Neural crest cell (in vitro differentiated cells): ENCODE measurements at regions not wholly inside any gene's neighbourhood (a gene's known extent, or its start where the extent isn't known, plus 50 kb on each side); places are given as distances from the start of the nearest gene placed in this dataset.

Source experiments
- DNase-seq: peaks from one replicate; pipeline ENCODE4 v3.0.0; 2021; ENCODE audit warnings: low read depth, mixed read lengths, low spot score
- H3K27ac Mint-ChIP-seq: one replicate; pipeline ENCODE4 v1.8.0; 2021; ENCODE audit warnings: mild to moderate bottlenecking, mixed read lengths; ENCODE audit not compliant: unreplicated experiment
- H3K27me3 Mint-ChIP-seq: 2 replicates; pipeline ENCODE4 v1.8.0; 2021; ENCODE audit warnings: low read depth, mild to moderate bottlenecking, mixed read lengths
- H3K36me3 Mint-ChIP-seq: 2 replicates; pipeline ENCODE4 v1.8.0; 2021; ENCODE audit warnings: low read depth, mild to moderate bottlenecking, mixed read lengths
- H3K4me1 Mint-ChIP-seq: 2 replicates; pipeline ENCODE4 v1.8.0; 2021; ENCODE audit warnings: mixed read lengths
- H3K4me3 Mint-ChIP-seq: one replicate; pipeline ENCODE4 v1.8.0; 2021; ENCODE audit warnings: mild to moderate bottlenecking, mixed read lengths
- H3K9me3 Mint-ChIP-seq: 2 replicates; pipeline ENCODE4 v1.8.0; 2021; ENCODE audit warnings: mixed read lengths
- CTCF ChIP-seq: fragments of 200-600 bp; sonication (generic); conservative IDR thresholded peaks from 2 replicates; pipeline ENCODE4 v1.5.0; 2021; ENCODE audit warnings: antibody characterized with exemption, mild to moderate bottlenecking

GRCh38 chr6:119479860-119480655 is 130.5 kb upstream of the MAN1A1 start:
- H3K4me1 Mint-ChIP-seq, result peaks cover 5% of the 10 kb centered on the region

GRCh38 chr6:119476554-119476953 is 127.0 kb upstream of the MAN1A1 start:
- H3K27me3 Mint-ChIP-seq, result no peaks in the 10 kb centered on the region
- H3K27ac Mint-ChIP-seq, result no peak overlapping the region
- peaks cover 3% of the 10 kb centered on the region for H3K9me3 Mint-ChIP-seq
- DNase-seq, result no peak
- H3K36me3 Mint-ChIP-seq, result no peaks in the 10 kb centered on the region
- TF ChIP-seq CTCF, result no peak
- no peak overlapping the region for H3K4me3 Mint-ChIP-seq
- peaks cover 5% of the 10 kb centered on the region for H3K4me1 Mint-ChIP-seq

More at GRCh38 chr6:119479860-119480655, 130.5 kb upstream of the MAN1A1 start:
- Mint-ChIP-seq H3K27ac (no peak overlapping the region), H3K4me3 (no peak overlapping the region), H3K36me3 (no peaks in the 10 kb centered on the region), H3K9me3 (no peaks in the 10 kb centered on the region), H3K27me3 (no peaks in the 10 kb centered on the region)
- no peak for TF ChIP-seq CTCF
- DNase-seq, result no peak

- Mint-ChIP-seq H3K4me3 (no peak overlapping the region), H3K27ac (no peak overlapping the region), H3K27me3 (no peaks in the 10 kb centered on the region), H3K36me3 (no peaks in the 10 kb centered on the region), H3K4me1 (peaks cover 5% of the 10 kb centered on the region), H3K9me3 (peaks cover 3% of the 10 kb centered on the region)
- no peak for TF ChIP-seq CTCF
- no peak for DNase-seq
These were observed 126.5 kb upstream of the MAN1A1 start for GRCh38 chr6:119476024-119476423.

GRCh38 chr6:119470893-119471542 is 121.5 kb upstream of the MAN1A1 start:
- H3K27ac Mint-ChIP-seq, result no peak overlapping the region
- no peaks in the 10 kb centered on the region for H3K36me3 Mint-ChIP-seq
- no peak for TF ChIP-seq CTCF
- peaks cover 3% of the 10 kb centered on the region for H3K9me3 Mint-ChIP-seq
- no peaks in the 10 kb centered on the region for H3K4me1 Mint-ChIP-seq
- no peak overlapping the region for H3K4me3 Mint-ChIP-seq
- no peaks in the 10 kb centered on the region for H3K27me3 Mint-ChIP-seq
- DNase-seq, result no peak

GRCh38 chr6:119467488-119468081 is 118.0 kb upstream of the MAN1A1 start:
- no peaks in the 10 kb centered on the region for H3K27me3 Mint-ChIP-seq
- no peak overlapping the region for H3K4me3 Mint-ChIP-seq
- no peaks in the 10 kb centered on the region for H3K36me3 Mint-ChIP-seq
- peaks cover 2% of the 10 kb centered on the region for H3K9me3 Mint-ChIP-seq
- no peak for DNase-seq
- no peaks in the 10 kb centered on the region for H3K4me1 Mint-ChIP-seq
- H3K27ac Mint-ChIP-seq, result no peak overlapping the region
- TF ChIP-seq CTCF, result no peak
